Stimulated activated CD4-positive, alpha-beta T cell treated with anti-CD3 and anti-CD28 coated beads, Interleukin-4, amount 100 ng/mL, for 48 hours (primary cell): ENCODE measurements at regions not wholly inside any gene's neighbourhood (a gene's known extent, or its start where the extent isn't known, plus 50 kb on each side); places are given as distances from the start of the nearest gene placed in this dataset.

Experiments used
- DNase-seq, 2 donors: peaks; one replicate each; pipeline ENCODE4 v3.0.0-alpha.2; 2020; ENCODE audit warnings: low read depth in 2 of 2

- no peak for DNase-seq
Observed at GRCh38 chr10:75347186-75347585, 54.4 kb downstream of the ZNF503 start.

DNA sequence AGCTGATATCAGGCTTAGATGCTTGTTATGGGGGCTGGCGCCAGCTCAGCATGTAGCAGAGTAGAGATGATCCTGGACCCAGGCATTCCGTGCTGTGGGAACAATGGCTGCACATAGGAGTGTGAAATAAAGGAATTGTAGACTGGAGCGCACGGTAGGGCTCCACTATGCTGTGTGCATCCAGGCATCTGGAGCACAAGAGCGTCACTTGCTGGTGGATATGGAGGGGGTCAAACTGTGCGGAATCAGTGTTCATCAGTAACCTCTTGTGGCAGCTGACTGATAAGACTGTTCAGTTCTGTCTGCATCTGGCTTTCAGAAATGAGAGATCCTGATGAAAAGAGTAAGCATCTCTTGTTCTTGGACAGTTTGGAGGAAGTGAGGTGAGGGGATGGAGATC lies 55.8 kb downstream of the ZNF503 start:
- no peak for DNase-seq

DNA sequence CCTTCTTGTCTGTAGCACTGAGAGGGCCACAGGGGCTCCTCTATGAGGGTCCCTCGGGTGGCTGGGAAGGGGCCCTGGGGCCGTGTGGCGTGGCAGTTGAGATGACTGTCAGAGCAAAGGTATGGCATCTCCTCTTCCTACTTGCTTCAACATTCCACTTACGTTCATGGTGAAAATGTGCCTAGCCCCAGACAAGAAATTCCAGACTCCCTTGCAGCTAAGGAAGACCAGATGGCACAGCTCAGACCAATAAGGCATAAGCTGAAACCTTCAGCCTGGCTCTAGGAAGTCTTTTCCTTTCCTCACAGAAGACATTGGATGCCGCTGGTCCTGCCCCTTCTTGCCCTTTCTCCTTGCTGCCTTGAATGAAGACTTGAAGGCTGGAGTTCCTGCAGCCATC lies 57.4 kb downstream of the ZNF503 start:
- DNase-seq = no peak

GRCh38 chr10:75342397-75342796 lies 59.2 kb downstream of the ZNF503 start:
- no peak for DNase-seq

DNA sequence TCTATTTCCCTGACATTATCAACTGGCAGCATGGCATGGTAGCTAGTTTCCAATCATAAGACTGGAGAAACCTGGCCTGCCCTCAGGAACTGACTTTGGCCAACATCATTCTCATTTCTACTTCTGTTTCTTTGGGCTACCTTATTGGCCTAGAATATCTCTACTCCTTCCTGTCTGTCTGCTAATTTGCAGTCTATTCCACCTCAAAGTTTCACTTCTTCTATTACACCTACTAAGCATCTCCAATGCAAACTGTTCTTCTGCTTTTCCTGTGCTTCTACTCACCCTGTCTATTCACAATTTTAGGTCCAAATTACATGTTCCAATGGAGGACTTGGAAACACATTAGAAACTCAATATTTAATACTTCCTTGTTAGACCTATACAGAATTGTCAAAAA lies 65.6 kb downstream of the ZNF503 start:
- no peak for DNase-seq

GRCh38 chr10:75335191-75335590 lies 66.4 kb downstream of the ZNF503 start:
- no peak for DNase-seq

DNA sequence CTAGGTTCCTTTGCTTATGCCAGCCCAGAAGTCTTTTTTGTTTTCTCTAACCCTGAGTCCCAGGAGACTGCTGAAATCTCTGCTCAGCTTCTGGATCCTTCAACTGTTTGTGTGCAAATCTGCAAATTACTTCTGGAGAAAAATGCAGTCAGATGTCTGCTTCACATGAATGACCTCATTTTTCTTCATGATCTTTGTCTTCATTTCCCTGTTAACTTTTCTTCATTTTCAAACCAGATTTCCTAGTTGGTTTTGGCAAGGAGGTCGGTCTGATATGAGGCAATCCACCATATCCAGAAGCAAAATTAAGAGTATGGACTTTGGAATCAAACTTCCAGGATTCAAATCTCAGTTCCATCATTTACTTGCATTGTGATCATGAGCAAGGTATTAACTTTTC lies 66.8 kb downstream of the ZNF503 start:
- DNase-seq = no peak

DNA sequence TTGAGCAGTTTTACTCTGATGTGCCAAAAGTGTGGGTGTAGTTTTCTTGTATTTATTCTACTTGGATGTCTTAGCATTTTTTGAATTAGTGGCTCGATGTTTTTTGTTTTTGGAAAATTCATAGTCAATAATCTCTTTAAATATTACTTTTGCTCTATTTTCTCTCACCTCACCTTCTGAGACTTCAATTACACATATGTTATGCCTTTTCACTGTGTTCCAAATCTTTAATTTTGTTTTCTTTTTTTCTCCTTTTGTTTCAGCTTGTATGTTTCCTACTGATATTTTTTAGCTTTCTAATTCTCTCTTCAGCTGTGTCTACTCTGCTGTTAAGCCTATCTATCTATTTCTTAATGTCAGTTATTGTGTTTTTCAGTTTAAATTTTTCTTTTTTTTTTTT lies 69.5 kb downstream of the ZNF503 start:
- no peak for DNase-seq

GRCh38 chr10:75331081-75331480 lies 70.5 kb downstream of the ZNF503 start:
- DNase-seq = no peak

- DNase-seq = no peak
Observed at GRCh38 chr10:75329190-75329745, 72.3 kb downstream of the ZNF503 start.

- DNase-seq = no peak
Observed at GRCh38 chr10:75326306-75326705, 75.3 kb downstream of the ZNF503 start.

DNA sequence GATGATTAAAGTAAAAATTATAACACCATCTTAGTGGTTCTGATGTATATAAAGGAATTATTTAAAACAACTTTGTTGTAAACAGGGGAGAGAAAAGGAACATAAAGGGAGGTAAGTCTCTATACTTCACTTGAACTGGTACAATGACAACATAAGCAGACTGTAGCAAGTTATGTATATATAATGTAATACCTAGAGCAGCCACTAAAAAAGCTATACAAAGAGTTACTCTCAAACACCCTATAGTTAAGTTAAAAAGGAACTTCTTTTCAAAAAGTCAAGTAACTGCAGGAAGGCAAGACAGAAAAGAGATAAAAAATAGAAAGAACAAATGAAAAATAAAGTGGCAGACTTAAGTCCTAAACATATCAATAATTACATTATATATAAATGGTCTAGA lies 82.3 kb downstream of the ZNF503 start:
- no peak for DNase-seq

- DNase-seq = no peak
Observed at GRCh38 chr10:75314570-75314969, 78.8 kb upstream of the COMTD1 start.

- no peak for DNase-seq
Observed at GRCh38 chr10:75312440-75312839, 76.7 kb upstream of the COMTD1 start.

DNA sequence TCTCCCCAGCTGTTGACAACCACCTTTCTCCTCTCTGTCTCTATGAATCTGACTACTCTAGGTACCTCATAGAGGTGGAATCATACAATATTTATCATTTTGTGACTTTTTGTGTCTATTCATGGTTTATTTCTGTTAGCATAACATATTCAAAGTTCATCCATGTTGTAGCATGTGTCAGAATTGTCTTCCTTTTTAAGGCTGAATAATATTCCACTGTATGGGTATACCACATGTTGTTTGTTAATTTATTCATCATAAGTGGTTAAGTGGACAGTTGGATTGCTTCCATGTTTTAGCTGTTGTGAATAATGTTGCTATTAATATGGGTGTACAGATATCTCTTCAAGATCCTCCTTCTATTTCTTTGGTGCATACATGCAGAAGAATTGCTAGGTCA lies 69.9 kb upstream of the COMTD1 start:
- DNase-seq = no peak

DNA sequence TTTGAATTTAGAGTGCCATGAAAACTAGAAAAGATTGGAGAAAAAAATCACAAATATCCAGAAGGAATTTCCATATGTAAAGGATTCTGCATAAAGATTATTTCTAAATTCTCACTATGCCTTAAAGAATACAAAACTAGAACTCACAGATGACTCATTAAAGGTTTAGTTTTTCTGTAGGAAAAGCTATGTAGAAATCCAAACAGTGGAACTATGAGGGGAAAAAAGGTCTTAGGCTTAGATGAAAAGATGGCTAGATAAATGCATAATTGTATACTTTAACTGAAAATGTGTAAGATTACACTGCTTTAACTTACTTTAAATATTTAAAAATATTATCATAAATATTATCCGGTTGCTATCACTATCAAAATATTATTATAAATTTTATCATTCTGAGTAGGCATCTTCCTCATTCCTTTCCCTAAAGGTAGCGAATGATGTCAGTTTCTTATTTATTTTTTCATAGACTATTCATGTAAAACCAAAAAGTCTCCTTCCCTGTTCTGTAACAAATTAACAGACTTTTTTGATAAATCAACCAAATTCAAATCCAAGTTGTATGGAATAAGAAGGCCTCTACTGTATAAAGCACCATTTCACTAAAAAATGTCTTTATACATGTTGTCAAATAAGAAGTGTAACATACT lies 69.1 kb upstream of the COMTD1 start:
- DNase-seq = no peak

DNA sequence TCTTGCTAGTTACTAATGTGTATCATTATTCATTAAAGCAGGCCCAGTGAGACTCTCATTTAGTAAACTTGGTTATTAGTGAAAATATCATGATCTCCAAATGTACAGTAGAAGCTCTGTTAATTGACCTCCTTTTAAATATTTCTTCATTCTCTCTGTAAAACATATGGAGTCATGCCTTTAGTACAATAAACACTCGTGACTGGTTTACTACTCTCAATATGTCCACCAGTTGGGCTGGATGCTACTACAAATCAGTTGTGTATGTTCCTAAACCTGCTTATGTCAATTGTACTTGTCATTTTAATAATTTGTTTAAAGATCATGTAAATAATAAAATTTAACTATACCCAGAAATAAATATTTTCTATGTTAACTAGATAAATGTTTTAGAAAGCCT lies 68.6 kb upstream of the COMTD1 start:
- DNase-seq = no peak

GRCh38 chr10:75303045-75303777 lies 67.5 kb upstream of the COMTD1 start:
- DNase-seq = no peak

DNA sequence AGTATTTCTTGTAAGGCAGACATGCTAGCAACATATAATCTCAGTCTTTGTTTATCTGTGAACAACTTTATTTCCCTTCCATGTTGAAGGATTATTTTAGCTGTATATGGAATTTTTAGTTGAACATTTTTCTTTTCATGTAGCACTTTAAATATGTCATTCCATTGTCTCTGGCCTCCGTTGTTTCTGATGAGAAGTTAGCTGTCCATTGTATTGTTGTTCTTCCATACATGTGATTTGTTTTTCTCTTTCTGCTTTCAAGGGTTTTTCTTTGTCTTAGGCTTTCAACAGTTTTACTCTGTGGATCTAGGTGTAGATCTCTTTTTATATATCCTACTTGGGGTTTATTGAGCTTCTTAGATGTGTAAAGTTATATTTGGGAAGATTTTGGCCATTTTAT lies 66.3 kb upstream of the COMTD1 start:
- DNase-seq = no peak

- no peak for DNase-seq
Observed at GRCh38 chr10:75297021-75297599, 61.4 kb upstream of the COMTD1 start.

DNA sequence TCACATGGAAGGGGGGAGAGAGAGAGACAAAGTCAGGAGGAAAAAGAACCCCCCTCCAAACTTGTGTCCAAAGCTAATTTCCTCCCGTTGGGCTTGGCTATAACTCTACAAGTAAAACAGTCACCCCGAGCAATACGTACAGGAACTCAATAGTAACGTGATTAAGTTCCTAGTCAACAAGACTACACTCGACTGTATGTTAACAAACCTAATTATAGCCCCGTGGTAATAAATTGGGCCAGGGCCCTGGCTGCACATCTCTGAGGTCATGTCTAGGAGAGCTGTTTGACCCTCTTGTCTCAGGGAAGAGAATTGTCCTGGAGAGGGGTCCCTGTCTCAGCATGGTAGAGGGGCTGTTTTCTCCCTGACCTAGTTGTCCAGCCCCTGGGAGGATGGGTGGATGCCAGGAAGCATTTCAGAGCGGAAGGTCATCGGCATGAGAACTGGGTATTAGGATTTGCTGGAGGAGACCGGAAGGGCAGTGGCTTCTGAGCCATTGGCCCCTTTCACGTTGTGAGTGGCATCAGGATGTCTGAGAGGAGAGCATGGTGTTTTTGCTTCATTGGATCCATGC lies 60.2 kb upstream of the COMTD1 start:
- DNase-seq = no peak

GRCh38 chr10:75294866-75295701 lies 59.3 kb upstream of the COMTD1 start:
- DNase-seq = peak; percentile 61 to 63
